HepG2 (cell line): ENCODE measurements at regions not wholly inside any gene's neighbourhood (a gene's known extent, or its start where the extent isn't known, plus 50 kb on each side); places are given as distances from the start of the nearest gene placed in this dataset.
"Not testable (repeated sequence)": the region's sequence is repeated elsewhere in the genome, so short reads cannot be mapped to it uniquely, and the experiment has no call there.

Experiments used
- ATAC-seq: fragments of 200-7000 bp; cut with Tn5 transposase; 3 replicates; pipeline ENCODE4 v1.9.1; 2020; ENCODE audit warnings: mild to moderate bottlenecking, moderate library complexity
- BruUV-seq: library from RNA; stranded (reverse); fragments of 400-500 nt; replicated peaks from 2 replicates; lab custom pipeline; 2021; lab: Mats Ljungman, UMichigan
- CTCF ChIA-PET: fragments of 300-600 bp; formaldehyde crosslinking; extraction: SDS; loops from one replicate; lab custom pipeline; 2021; ENCODE audit warnings: low total read pairs, inconsistent platforms, low intra/inter-chr PET ratio; lab: Yijun Ruan, JAX
- POLR2A ChIA-PET: fragments of 350-600 bp; sonication (Branson Sonifier 250); formaldehyde crosslinking; loops from one replicate; lab custom pipeline; 2020; ENCODE audit warnings: antibody characterized with exemption, inconsistent platforms; lab: Yijun Ruan, JAX
- DNase-seq: peaks from one replicate; pipeline ENCODE4 v3.0.0-alpha.2; 2015; ENCODE audit warnings: low spot score
- FAIRE-seq: peaks from 3 replicates; lab custom pipeline; 2011; peaks lifted over from hg19 to GRCh38; lab: Jason Lieb, UNC
- H2AFZ ChIP-seq: one replicate; pipeline ENCODE4 v1.6.1; 2011; ENCODE audit warnings: low read length, inconsistent platforms
- H3K27ac ChIP-seq: fragments of 300-600 bp; 3 replicates; pipeline ENCODE4 v1.8.0; 2011; ENCODE audit warnings: mixed run types, mild to moderate bottlenecking, mixed read lengths, low read length, inconsistent platforms; ENCODE audit not compliant: insufficient read depth; ENCODE audit errors: extremely low read length
- H3K27me3 ChIP-seq, 2 experiments: fragments of 200-600 bp in 1 of 2; 2 replicates in 1 of 2; 3 replicates in 1 of 2; pipeline versions ENCODE4 v1.6.0 to v1.8.0; 2011; ENCODE audit warnings: low read length in 2 of 2, mild to moderate bottlenecking in 2 of 2, moderate library complexity in 2 of 2, inconsistent platforms in 1 of 2; ENCODE audit not compliant: insufficient read depth in 2 of 2, control insufficient read depth in 1 of 2
- H3K36me3 ChIP-seq, 2 experiments: fragments of 200-600 bp in 1 of 2; replicated peaks in 1 of 2; 2 replicates in 1 of 2; 3 replicates in 1 of 2; pipeline versions ENCODE4 v1.5.1 to v1.8.0; 2011; ENCODE audit warnings: low read length in 2 of 2, inconsistent platforms in 1 of 2; ENCODE audit not compliant: insufficient read depth in 2 of 2, control insufficient read depth in 1 of 2
- H3K4me1 ChIP-seq: 2 replicates; pipeline ENCODE4 v1.5.1; 2012; ENCODE audit warnings: low read length, inconsistent platforms; ENCODE audit not compliant: insufficient read depth
- H3K4me2 ChIP-seq: 2 replicates; pipeline ENCODE4 v1.6.0; 2011; ENCODE audit warnings: low read depth, low read length, inconsistent platforms
- H3K4me3 ChIP-seq, 3 experiments: fragments of 200-600 bp in 1 of 3; sonication (generic), shearing (Covaris generic) in 1 of 3; replicated peaks in 1 of 3; 2 replicates each; pipeline ENCODE4 v1.5.1; 2011 to 2016; ENCODE audit warnings: low read length in 3 of 3, inconsistent platforms in 2 of 3, low read depth in 2 of 3, mild to moderate bottlenecking in 2 of 3, control low read depth in 1 of 3, mixed read lengths in 1 of 3; ENCODE audit not compliant: insufficient read depth in 1 of 3
- H3K79me2 ChIP-seq: one replicate; pipeline ENCODE4 v1.6.1; 2011; ENCODE audit warnings: low read length, inconsistent platforms; ENCODE audit not compliant: insufficient read depth
- H3K9ac ChIP-seq: 2 replicates; pipeline ENCODE4 v1.6.0; 2011; ENCODE audit warnings: mild to moderate bottlenecking, low read depth, low read length, inconsistent platforms; ENCODE audit not compliant: insufficient read depth
- H3K9me3 ChIP-seq: 2 replicates; pipeline ENCODE4 v1.5.1; 2012; ENCODE audit warnings: mild to moderate bottlenecking, low read length
- H4K20me1 ChIP-seq: 2 replicates; pipeline ENCODE4 v1.6.0; 2011; ENCODE audit warnings: inconsistent platforms, mild to moderate bottlenecking, low read length, moderate library complexity; ENCODE audit not compliant: insufficient read depth
- ASH2L ChIP-seq: fragments of 300-600, 200-600 bp; sonication (generic); IDR thresholded peaks from 2 replicates; pipeline ENCODE4 v1.7.0; 2017; ENCODE audit warnings: low read depth, mild to moderate bottlenecking, moderate library complexity, mixed read lengths, low read length; ENCODE audit not compliant: insufficient read length
- MEF2D ChIP-seq: sonication (generic); formaldehyde crosslinking; IDR thresholded peaks from 2 replicates; pipeline ENCODE4 v1.5.1; 2020; ENCODE audit warnings: mild to moderate bottlenecking, missing genetic modification reagents
- PHF20 ChIP-seq: sonication (generic); formaldehyde crosslinking; IDR thresholded peaks from 2 replicates; pipeline ENCODE4 v1.5.0; 2020; ENCODE audit warnings: mild to moderate bottlenecking, missing genetic modification reagents
- YEATS2 ChIP-seq: sonication (generic); formaldehyde crosslinking; IDR thresholded peaks from 2 replicates; pipeline ENCODE4 v1.4.0; 2020; ENCODE audit warnings: missing genetic modification reagents, borderline replicate concordance
- ZBTB42 ChIP-seq: sonication (generic); formaldehyde crosslinking; IDR thresholded peaks from 2 replicates; pipeline ENCODE4 v1.5.0; 2020; ENCODE audit warnings: mild to moderate bottlenecking, missing genetic modification reagents
- ZNF556 ChIP-seq: sonication (generic); formaldehyde crosslinking; IDR thresholded peaks from 2 replicates; pipeline ENCODE4 v1.4.0; 2020; ENCODE audit warnings: mild to moderate bottlenecking, missing genetic modification reagents, borderline replicate concordance
- ZNF678 ChIP-seq: sonication (generic); formaldehyde crosslinking; IDR thresholded peaks from 2 replicates; pipeline ENCODE4 v1.4.0; 2020; ENCODE audit warnings: mild to moderate bottlenecking, missing genetic modification reagents
- ZNF709 ChIP-seq: sonication (generic); formaldehyde crosslinking; IDR thresholded peaks from 2 replicates; pipeline ENCODE4 v1.5.0; 2020; ENCODE audit warnings: mild to moderate bottlenecking, missing genetic modification reagents
- ZSCAN22 ChIP-seq: sonication (generic); formaldehyde crosslinking; IDR thresholded peaks from 2 replicates; pipeline ENCODE4 v1.4.0; 2020; ENCODE audit warnings: mild to moderate bottlenecking, missing genetic modification reagents
- WGBS: methylation state at CpG from one replicate; pipeline ENCODE4 v1.1.6; 2017; ENCODE audit warnings: low lambda C conversion rate; 5-methylcytosine and 5-hydroxymethylcytosine counted together
- in situ Hi-C: cut with HindIII; loops from 2 replicates; pipeline ENCODE4 v1.10.0; 2017; ENCODE audit warnings: low pct_unique_long_range_greater_than_20kb; ENCODE audit not compliant: extremely low pct_ligation_motif_present
- intact Hi-C: fragments of 100-400 bp; cut with micrococcal nuclease; formaldehyde crosslinking; loops from one replicate; pipeline ENCODE4 v1.10.0; 2022; ENCODE audit not compliant: unreplicated experiment

- TF ChIP-seq YEATS2 (CRISPR knock-in tag) (no peak), ZNF678 (CRISPR knock-in tag) (no peak), ZSCAN22 (CRISPR knock-in tag) (no peak), ZNF556 (CRISPR knock-in tag) (no peak), PHF20 (no peak), ASH2L (no peak), ZBTB42 (CRISPR knock-in tag) (no peak), ZNF709 (CRISPR knock-in tag) (no peak), MEF2D (peak; percentile 87; the same call in 1 of the 2 replicates)
These were observed 568.9 kb downstream of the SOX5 start (continued) for GRCh38 chr12:23380419-23381100.

GRCh38 chr12:23388898-23389297 lies 560.6 kb downstream of the SOX5 start:
- H3K27me3 ChIP-seq, BruUV-seq, H3K9ac ChIP-seq, H2AFZ ChIP-seq, FAIRE-seq, H3K36me3 ChIP-seq, POLR2A ChIA-PET, H3K4me1 ChIP-seq, CTCF ChIA-PET, in situ Hi-C loops, intact Hi-C loops, DNase-seq, H4K20me1 ChIP-seq, H3K27ac ChIP-seq, H3K79me2 ChIP-seq, H3K4me3 ChIP-seq, H3K9me3 ChIP-seq, H3K4me2 ChIP-seq, ATAC-seq: not testable (repeated sequence)
- 42% methylated on average over 7 of the region's 9 CpGs for WGBS

GRCh38 chr12:23389315-23389714 lies 560.2 kb downstream of the SOX5 start:
- FAIRE-seq, DNase-seq, H3K79me2 ChIP-seq, in situ Hi-C loops, H4K20me1 ChIP-seq, H3K36me3 ChIP-seq, intact Hi-C loops, H3K4me2 ChIP-seq, ATAC-seq, H3K9me3 ChIP-seq, BruUV-seq, H3K27me3 ChIP-seq, H3K27ac ChIP-seq, CTCF ChIA-PET, H3K4me3 ChIP-seq, H3K9ac ChIP-seq, POLR2A ChIA-PET, H3K4me1 ChIP-seq, H2AFZ ChIP-seq: not testable (repeated sequence)
- WGBS: 0% methylated on average over 1 of the region's 4 CpGs
